ENCODE measurements at regions not wholly inside any gene's neighbourhood (a gene's known extent, or its start where the extent isn't known, plus 50 kb on each side); places are given as distances from the start of the nearest gene placed in this dataset.

DNA sequence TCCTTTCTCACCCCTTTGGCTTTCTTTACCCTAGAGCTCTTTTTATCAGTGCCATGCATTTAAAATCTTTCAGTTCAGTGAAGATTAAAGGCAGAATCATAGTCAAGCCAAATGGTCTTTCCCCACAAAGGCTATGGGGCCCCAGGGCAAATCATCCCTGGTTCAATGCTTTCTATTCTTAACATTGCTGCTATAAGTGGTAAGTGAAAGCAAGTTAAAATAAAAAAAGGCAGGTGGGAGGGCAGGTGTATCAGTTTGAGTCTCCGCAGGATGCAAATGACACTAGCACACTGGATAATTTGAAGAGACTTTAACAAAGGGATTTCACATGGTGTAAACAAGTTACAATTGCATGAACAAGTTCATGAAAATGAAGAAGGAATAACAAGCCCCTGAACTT lies 757.4 kb downstream of the SATB2 start:
- TF ChIP-seq, protein P1, sequence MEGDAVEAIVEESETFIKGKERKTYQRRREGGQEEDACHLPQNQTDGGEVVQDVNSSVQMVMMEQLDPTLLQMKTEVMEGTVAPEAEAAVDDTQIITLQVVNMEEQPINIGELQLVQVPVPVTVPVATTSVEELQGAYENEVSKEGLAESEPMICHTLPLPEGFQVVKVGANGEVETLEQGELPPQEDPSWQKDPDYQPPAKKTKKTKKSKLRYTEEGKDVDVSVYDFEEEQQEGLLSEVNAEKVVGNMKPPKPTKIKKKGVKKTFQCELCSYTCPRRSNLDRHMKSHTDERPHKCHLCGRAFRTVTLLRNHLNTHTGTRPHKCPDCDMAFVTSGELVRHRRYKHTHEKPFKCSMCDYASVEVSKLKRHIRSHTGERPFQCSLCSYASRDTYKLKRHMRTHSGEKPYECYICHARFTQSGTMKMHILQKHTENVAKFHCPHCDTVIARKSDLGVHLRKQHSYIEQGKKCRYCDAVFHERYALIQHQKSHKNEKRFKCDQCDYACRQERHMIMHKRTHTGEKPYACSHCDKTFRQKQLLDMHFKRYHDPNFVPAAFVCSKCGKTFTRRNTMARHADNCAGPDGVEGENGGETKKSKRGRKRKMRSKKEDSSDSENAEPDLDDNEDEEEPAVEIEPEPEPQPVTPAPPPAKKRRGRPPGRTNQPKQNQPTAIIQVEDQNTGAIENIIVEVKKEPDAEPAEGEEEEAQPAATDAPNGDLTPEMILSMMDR (IDR thresholded peaks at IDR 0.05; ENCODE audit: insufficient read depth, low read depth, low read length), result no peak
- no peak for TF ChIP-seq EZH2 (IDR thresholded peaks at IDR 0.05; ENCODE audit: insufficient read depth, low read length)
